RWPE1 (cell line): ENCODE measurements at regions not wholly inside any gene's neighbourhood (a gene's known extent, or its start where the extent isn't known, plus 50 kb on each side); places are given as distances from the start of the nearest gene placed in this dataset.

ENCODE experiments used
- CTCF ChIA-PET: fragments of 350-600 bp; sonication (Branson Sonifier 250); formaldehyde crosslinking; extraction: SDS; loops from one replicate; lab custom pipeline; 2021; lab: Yijun Ruan, JAX
- POLR2A ChIA-PET: fragments of 400-600 bp; formaldehyde crosslinking; extraction: SDS; loops from one replicate; lab custom pipeline; 2020; ENCODE audit warnings: antibody characterized with exemption; ENCODE audit not compliant: low non-redundant PET; lab: Yijun Ruan, JAX
- DNase-seq: peaks from one replicate; pipeline ENCODE4 v3.0.0; 2012; ENCODE audit warnings: low spot score
- H3K27ac ChIP-seq: fragments of 450-650 bp; 2 replicates; pipeline ENCODE4 v1.5.1; 2017
- TF ChIP-seq, protein P1 (sequence below): fragments of 450-650 bp; conservative IDR thresholded peaks from 2 replicates; pipeline ENCODE4 v1.5.1; 2017; ENCODE audit warnings: low read depth, mild to moderate bottlenecking

DNA sequence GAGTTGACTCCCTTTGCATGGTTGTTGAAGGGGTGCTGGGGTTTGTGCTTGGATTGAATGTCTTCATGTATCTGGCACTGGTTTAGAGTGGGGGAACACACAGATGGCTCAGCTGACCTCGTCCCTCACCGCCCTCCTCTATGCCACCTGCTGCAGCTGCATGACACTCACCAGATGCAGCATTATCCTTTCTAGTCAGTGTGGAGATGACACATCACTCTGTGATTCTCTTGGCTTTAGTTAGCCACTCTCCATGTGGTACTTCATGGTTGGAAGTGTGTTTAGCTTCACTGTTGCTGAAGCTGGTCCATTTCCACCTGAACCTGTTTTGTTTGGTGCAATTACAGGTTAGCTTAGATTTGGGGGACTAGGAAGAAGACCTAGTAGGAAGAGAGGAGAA is 56.3 kb upstream of the BMPER start:
- CTCF ChIA-PET: interaction anchor here (1.1 kb wide), 1 partner anchor 12 kb away, joined by 3 read pairs; no protein-coding TSS in a partner anchor
- no peak for DNase-seq
- POLR2A ChIA-PET: no interaction called here
- no peak overlapping the region for H3K27ac ChIP-seq
- TF ChIP-seq, protein P1, sequence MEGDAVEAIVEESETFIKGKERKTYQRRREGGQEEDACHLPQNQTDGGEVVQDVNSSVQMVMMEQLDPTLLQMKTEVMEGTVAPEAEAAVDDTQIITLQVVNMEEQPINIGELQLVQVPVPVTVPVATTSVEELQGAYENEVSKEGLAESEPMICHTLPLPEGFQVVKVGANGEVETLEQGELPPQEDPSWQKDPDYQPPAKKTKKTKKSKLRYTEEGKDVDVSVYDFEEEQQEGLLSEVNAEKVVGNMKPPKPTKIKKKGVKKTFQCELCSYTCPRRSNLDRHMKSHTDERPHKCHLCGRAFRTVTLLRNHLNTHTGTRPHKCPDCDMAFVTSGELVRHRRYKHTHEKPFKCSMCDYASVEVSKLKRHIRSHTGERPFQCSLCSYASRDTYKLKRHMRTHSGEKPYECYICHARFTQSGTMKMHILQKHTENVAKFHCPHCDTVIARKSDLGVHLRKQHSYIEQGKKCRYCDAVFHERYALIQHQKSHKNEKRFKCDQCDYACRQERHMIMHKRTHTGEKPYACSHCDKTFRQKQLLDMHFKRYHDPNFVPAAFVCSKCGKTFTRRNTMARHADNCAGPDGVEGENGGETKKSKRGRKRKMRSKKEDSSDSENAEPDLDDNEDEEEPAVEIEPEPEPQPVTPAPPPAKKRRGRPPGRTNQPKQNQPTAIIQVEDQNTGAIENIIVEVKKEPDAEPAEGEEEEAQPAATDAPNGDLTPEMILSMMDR: no peak

GRCh38 chr7:33849971-33850559 is 55.3 kb upstream of the BMPER start:
- ChIA-PET POLR2A (no interaction called here), CTCF (interaction anchor here (0.7 kb wide), 1 partner anchor 1166 kb away, joined by 3 read pairs; no protein-coding TSS in a partner anchor)
- DNase-seq: no peak
- no peak overlapping the region for H3K27ac ChIP-seq
- TF ChIP-seq, protein P1: no peak

- ChIA-PET CTCF (no interaction called here), POLR2A (no interaction called here)
- TF ChIP-seq, protein P1: no peak
- no peak for DNase-seq
- H3K27ac ChIP-seq: no peak overlapping the region
Observed at GRCh38 chr7:33850768-33851167, 54.6 kb upstream of the BMPER start.

GRCh38 chr7:33852838-33853237 is 52.5 kb upstream of the BMPER start:
- H3K27ac ChIP-seq: no peak overlapping the region
- CTCF ChIA-PET: no interaction called here
- TF ChIP-seq, protein P1: no peak
- DNase-seq: no peak
- POLR2A ChIA-PET: no interaction called here

- ChIA-PET POLR2A (no interaction called here), CTCF (interaction anchor here (0.6 kb wide), 2 partner anchors 32 to 1735 kb away, joined by 3 read pairs; no protein-coding TSS in a partner anchor)
- TF ChIP-seq, protein P1: no peak
- no peak for DNase-seq
- H3K27ac ChIP-seq: no peak overlapping the region
Observed at GRCh38 chr7:33853361-33854062, 51.8 kb upstream of the BMPER start.

GRCh38 chr7:33854178-33854577 is 51.2 kb upstream of the BMPER start:
- no peak for DNase-seq
- ChIA-PET POLR2A (no interaction called here), CTCF (interaction anchor here (0.6 kb wide), 1 partner anchor 1734 kb away, joined by 3 read pairs; no protein-coding TSS in a partner anchor)
- TF ChIP-seq, protein P1: no peak
- no peak overlapping the region for H3K27ac ChIP-seq
